Sigmoid colon (tissue), 4 donors: ENCODE measurements at regions not wholly inside any gene's neighbourhood (a gene's known extent, or its start where the extent isn't known, plus 50 kb on each side); places are given as distances from the start of the nearest gene placed in this dataset.

Experiments used
- CTCF ChIP-seq, 4 experiments: fragments of 450-650 bp in 3 of 4; fragments of 200-600 bp in 1 of 4; IDR thresholded peaks; one replicate each; pipeline ENCODE4 v1.5.1; 2016 to 2019; ENCODE audit warnings: antibody characterized with exemption in 4 of 4, mild to moderate bottlenecking in 3 of 4, moderate library complexity in 2 of 4
- EP300 ChIP-seq, 4 donors: sonication (generic); formaldehyde crosslinking; IDR thresholded peaks; one replicate each; pipeline ENCODE4 v1.6.1; 2017; ENCODE audit warnings: antibody characterized with exemption in 4 of 4
- POLR2A ChIP-seq, 2 donors: fragments of 450-650 bp; IDR thresholded peaks; one replicate each; pipeline ENCODE4 v1.6.1; 2016; ENCODE audit warnings: antibody characterized with exemption in 2 of 2, mild to moderate bottlenecking in 2 of 2, moderate library complexity in 2 of 2
- POLR2AphosphoS5 ChIP-seq, 4 donors: sonication (generic); formaldehyde crosslinking; IDR thresholded peaks; one replicate each; pipeline ENCODE4 v1.6.1; 2017; ENCODE audit warnings: antibody characterized with exemption in 4 of 4

- TF ChIP-seq POLR2AphosphoS5 (IDR thresholded peaks at IDR 0.05) (peak; percentile 43 to 91 (median 86)), CTCF (IDR thresholded peaks at IDR 0.05) (no peak), POLR2A (IDR thresholded peaks at IDR 0.05) (no peak), EP300 (IDR thresholded peaks at IDR 0.05) (peak; percentile 65 to 98 (median 90))
Observed at GRCh38 chr4:26140150-26140898, 180.5 kb upstream of the RBPJ start.
